IPS-NIHi7 (cell line): ENCODE measurements at regions not wholly inside any gene's neighbourhood (a gene's known extent, or its start where the extent isn't known, plus 50 kb on each side); places are given as distances from the start of the nearest gene placed in this dataset.
A peak's percentile ranks its signal among the peaks of the same experiment; 100 is the strongest.
"Not testable (repeated sequence)": the region's sequence is repeated elsewhere in the genome, so short reads cannot be mapped to it uniquely, and the experiment has no call there.

Experiments used
- DNase-seq: peaks from one replicate; pipeline ENCODE4 v3.0.0; 2012; ENCODE audit warnings: mixed read lengths; ENCODE audit errors: extremely low spot score

GRCh38 chr2:238723740-238724320, 124.1 kb upstream of the TWIST2 start:
- not testable (repeated sequence) for DNase-seq

- no peak for DNase-seq
Measured at GRCh38 chr2:238724728-238725127, 123.2 kb upstream of the TWIST2 start.

GRCh38 chr2:238725298-238725697, 122.6 kb upstream of the TWIST2 start:
- DNase-seq, result no peak

- DNase-seq, result no peak
Measured at GRCh38 chr2:238726670-238727584, 121.0 kb upstream of the TWIST2 start.

DNA sequence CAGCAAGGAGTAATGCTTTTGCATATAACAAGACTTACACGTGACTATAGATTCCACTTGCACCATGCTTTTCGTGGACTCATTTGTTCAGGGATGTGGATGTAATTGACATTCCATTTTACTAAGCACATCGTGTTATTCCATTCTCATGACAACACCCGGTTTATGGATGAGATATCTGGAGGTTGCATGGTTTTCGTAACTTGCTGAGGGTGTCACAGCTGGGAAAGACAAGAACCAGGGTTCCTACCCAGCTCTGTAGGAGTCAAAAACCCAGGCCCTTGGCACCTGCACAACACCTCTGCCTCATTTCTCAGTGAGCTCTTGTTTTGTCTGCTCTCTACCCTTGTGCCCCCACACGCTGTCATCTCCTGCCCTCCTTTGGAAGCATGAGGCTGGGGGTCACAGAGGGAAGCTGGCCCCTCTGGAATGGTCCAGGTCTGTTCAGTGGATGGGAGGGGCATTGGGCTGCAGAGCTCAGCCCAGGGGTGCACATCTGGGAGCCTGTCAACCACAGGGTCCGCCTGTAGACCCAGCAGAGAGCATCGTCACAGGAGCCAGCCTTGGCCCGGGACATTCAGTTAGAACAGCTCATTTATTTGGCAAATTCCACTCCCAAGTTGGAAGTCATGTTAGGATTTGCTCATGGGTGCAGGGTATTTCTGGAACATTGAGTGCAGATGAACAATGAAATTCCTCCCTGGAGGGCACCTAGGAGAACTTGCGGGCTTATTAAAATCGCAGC, 120.1 kb upstream of the TWIST2 start:
- no peak for DNase-seq

DNA sequence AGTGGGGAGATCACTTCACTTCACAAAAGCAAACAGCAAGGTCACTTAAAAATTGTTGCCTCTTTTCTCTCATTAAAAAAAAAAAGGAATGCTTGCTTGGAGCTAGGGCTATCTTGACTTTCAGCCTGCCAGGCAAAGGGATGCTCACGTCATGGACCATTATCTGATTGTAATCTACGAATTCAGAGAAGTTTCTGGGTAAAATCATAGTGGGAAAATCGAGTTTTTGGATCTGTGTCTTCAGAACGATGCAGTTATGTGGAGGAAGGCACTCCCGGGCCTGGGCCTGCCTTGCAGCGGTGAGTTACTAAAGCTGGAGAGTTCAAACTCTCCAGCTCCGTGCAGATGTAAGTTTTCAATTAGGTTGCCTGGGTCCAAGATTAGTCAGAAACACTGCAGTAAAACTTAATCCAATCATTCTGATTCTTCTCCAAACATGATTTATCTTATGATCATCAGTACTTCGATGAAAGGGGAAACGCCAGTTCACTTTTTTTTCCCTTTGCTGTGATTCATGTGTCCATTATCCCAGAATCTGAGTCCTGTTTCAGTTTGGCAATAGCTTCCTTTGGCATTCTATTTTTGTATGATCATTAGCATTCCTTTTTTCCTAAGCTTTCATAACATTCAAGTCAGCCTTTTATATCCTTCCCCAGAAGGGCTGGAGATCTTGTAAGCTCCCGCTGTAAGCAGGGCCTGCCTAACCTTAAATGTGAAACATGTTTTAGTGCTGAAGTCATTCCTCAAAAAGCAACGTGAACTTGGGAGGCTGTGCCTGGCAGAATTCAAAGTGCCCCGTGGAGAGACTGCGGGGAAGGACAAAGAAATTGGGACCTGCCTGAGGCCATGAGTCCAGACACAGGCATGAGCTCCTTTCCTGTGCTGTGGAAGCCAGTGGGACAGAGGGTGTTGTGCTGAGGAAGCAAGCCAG, 119.3 kb upstream of the TWIST2 start:
- no peak for DNase-seq

DNA sequence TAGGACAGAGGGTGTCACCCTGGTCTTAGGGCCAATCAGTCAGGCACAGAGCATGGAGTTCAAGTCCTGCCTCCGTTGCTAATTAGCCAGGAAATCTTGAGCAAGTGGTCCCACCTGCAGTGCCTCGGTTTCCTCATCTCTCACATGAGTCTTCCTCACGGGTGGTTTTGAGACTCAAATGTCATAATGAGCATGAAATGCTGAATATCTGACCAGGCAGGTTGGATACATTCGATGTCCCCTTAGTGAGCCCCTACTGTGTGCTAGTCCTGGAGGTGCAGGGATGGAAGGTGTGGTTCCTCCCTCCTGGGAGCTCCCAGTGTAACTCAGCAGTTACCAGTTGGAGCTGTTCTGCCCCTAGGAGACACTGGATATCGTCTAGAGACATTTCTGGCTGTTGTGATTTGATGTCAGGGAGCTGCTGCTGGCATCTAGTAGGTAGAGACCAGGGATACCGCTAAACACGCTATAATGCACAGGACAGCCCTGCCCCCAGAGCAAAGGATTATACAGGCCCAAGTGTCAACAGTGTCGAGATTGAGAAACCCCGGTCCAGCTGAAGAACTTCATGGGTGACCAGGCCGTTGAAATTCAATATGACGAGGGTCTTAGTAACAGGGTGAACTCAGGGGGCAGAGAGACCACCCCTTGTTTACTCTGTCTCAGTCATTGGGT, 118.5 kb upstream of the TWIST2 start:
- DNase-seq, result no peak

GRCh38 chr2:238730001-238730669, 117.8 kb upstream of the TWIST2 start:
- DNase-seq, result no peak

- DNase-seq, result no peak
Measured at GRCh38 chr2:238730881-238731280, 117.0 kb upstream of the TWIST2 start.

DNA sequence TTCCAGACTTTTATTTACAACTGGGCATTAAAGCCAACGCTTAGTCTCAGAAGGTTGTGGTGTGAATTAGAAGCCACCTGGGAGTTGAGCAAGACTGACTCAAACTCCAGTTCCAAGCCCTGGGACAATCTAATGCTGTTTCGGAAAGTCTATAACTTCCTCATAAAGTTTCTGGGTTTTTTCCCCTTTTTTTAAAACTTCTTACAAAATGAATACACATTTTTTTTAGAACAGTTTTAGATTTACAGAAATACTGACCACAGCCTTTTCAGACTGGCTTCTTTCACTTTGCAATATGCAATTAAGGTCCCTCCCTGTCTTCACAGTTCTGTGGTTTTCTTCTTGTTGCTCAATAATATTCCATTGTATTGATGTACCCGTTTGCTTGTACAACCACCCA, 115.9 kb upstream of the TWIST2 start:
- DNase-seq, result no peak

DNA sequence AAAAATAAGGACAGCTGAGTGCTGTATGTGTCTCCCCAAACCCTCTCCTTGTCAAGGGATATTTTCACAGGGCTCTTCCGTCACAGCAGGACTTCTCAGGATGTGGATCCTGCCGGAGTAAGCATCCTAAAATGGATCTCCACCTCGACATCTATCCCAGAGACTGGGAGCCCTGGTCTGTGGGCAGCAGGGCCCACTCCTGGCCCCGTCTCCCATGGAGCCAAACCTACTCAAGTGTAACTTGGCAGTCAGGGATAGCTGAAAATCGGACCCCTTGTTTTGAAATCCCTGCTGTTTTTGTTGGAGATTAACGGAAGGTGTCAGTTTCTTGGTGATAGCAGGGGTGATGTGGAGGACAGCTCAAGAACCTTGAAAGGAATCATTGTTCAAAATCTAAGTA, 109.0 kb upstream of the TWIST2 start:
- DNase-seq, result no peak

DNA sequence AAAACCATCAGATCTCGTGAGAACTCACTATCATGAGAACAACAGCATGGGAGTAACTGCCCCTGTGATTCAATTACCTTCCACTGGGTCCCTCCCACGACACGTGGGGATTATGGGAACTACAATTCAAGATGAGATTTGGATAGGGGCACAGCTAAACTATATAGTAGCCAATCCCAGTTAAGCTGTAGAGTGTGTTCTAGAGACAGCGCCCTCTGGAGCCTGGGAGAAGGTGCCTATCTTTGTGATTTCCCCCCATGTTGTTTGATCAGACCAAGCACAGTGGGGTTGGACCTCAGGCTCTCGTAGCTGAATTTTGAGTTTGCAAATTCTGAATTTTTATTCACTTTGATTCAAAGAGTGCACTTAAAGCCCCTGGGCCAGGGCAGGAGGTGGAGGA, 108.2 kb upstream of the TWIST2 start:
- DNase-seq, result peak; percentile 44

DNA sequence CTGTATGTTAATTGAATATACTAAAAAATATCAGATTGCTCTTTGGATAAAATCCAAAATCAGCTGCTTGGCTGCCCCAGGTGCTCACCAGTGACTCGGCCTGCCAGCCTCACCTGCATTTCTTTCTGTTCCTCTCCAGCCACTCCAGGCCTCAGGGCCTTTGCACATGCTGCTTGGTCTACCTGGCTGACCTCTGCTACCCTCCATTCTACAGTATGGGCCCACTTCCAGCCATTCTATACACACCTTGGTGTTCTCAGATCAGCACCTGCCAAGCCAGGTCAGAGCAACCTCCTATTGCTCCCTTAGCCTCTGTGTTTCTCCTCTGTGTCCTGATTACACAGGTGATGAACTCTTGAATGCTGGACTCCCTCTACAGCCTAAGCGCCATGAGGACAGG, 106.6 kb upstream of the TWIST2 start:
- no peak for DNase-seq

- DNase-seq, result no peak
Measured at GRCh38 chr2:238742066-238742465, 105.8 kb upstream of the TWIST2 start.

DNA sequence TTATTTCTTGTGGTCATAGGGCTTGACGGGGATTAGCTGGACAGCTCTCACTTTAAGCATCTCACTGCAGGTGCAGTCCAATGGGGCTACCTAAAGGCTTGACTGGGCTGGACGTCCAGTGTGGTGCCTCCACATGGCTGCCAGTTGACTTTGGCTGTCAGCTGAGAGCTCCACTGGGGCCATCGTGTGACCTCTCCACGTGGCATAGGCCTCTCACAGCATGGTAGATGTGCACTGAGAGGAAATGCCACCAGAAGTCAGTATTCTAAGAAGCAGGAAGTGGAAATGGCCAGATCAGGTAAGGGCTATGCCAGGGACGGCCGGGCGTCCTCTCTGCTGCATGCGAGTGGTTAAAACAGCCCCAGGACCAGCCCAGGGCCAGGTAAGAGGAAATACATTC, 105.2 kb upstream of the TWIST2 start:
- DNase-seq, result no peak

- DNase-seq, result no peak
Measured at GRCh38 chr2:238743243-238744065, 104.4 kb upstream of the TWIST2 start.

DNA sequence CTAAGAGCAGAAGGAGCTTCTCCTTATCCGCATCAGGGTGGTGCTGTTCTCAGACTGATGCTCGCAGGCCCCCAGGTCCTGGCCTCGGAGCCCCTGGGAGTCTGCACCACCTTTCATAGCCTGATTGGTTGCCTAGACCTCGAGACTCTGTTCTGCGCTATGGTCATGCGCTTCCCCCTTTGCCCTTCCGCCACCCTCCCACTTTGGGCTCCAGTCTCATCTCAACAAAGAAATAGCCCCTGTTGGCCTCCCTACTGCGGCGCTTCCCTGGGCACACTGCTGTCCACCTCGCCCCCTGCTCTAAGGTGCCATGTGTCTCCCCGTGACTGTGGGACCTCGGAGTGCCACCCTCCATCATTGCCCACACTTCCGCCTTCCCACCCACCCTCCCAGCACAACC, 102.9 kb upstream of the TWIST2 start:
- no peak for DNase-seq

- no peak for DNase-seq
Measured at GRCh38 chr2:238745997-238746396, 101.9 kb upstream of the TWIST2 start.

DNA sequence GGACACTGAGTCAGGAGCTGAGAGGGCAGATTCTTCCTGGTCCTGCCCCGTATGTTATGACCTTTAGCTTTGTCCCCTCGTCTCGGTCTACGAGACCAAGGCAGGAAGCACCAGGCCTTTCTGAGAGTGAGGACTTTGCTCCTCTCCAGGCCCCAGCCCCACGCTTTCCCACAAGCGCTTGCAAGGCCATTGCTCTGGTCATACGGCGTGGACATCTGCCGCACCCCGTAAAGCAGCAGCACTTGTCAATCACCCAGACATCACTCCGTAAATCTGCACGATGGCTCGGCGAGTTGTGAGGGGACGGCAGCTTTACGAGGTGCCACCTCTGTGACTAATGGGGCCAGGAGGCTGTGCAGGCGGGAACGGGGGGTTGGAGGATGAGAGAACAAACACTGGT, 100.8 kb upstream of the TWIST2 start:
- DNase-seq, result no peak

GRCh38 chr2:238747557-238747956, 100.3 kb upstream of the TWIST2 start:
- no peak for DNase-seq
